K562 (cell line): ENCODE measurements at regions not wholly inside any gene's neighbourhood (a gene's known extent, or its start where the extent isn't known, plus 50 kb on each side); places are given as distances from the start of the nearest gene placed in this dataset.

Source experiments
- ATAC-seq: fragments of 200-7000 bp; cut with Tn5 transposase; 3 replicates; pipeline ENCODE4 v1.9.1; 2020; ENCODE audit warnings: moderate library complexity
- BruUV-seq: library from RNA; stranded (reverse); fragments of 400-500 nt; replicated peaks from 2 replicates; lab custom pipeline; 2021; lab: Mats Ljungman, UMichigan
- CTCF ChIA-PET: fragments of 300-600 bp; formaldehyde crosslinking; extraction: SDS; loops from one replicate; lab custom pipeline; 2021; ENCODE audit warnings: low intra/inter-chr PET ratio; lab: Yijun Ruan, JAX
- POLR2A ChIA-PET: fragments of 300-600, 350-650 bp; sonication (Branson Sonifier 250); formaldehyde crosslinking; extraction: SDS; loops from one replicate; lab custom pipeline; 2021; ENCODE audit warnings: antibody characterized with exemption, inconsistent platforms; lab: Yijun Ruan, JAX
- DNase-seq, 4 experiments: peaks; one replicate each; pipeline versions ENCODE4 v3.0.0 to v3.0.0-alpha.2; 2011 to 2018; ENCODE audit warnings: low spot score in 3 of 4, mixed read lengths in 3 of 4; ENCODE audit errors: extremely low read depth in 1 of 4
- FAIRE-seq: peaks from 2 replicates; lab custom pipeline; 2011; peaks lifted over from hg19 to GRCh38; lab: Jason Lieb, UNC
- H2AFZ ChIP-seq: 2 replicates; pipeline ENCODE4 v1.6.0; 2011; ENCODE audit warnings: low read depth, low read length, control low read depth, inconsistent platforms
- H3K27ac ChIP-seq: fragments of 200-600 bp; 3 replicates; pipeline ENCODE4 v1.8.0; 2011; ENCODE audit warnings: low read depth, mild to moderate bottlenecking, control low read depth, inconsistent platforms, low read length, moderate library complexity, mixed read lengths; ENCODE audit errors: extremely low read depth
- H3K27me3 ChIP-seq, 2 experiments: fragments of 300-600 bp in 1 of 2; 2 replicates in 1 of 2; 3 replicates in 1 of 2; pipeline versions ENCODE4 v1.6.0 to v1.8.0; 2011; ENCODE audit warnings: inconsistent platforms in 2 of 2, low read length in 2 of 2, mild to moderate bottlenecking in 1 of 2, mixed read lengths in 1 of 2, moderate library complexity in 1 of 2; ENCODE audit not compliant: control insufficient read depth in 2 of 2, insufficient read depth in 2 of 2
- H3K36me3 ChIP-seq: fragments of 300-600 bp; 3 replicates; pipeline ENCODE4 v1.8.0; 2011; ENCODE audit warnings: mild to moderate bottlenecking, low read length, inconsistent platforms; ENCODE audit not compliant: control insufficient read depth, insufficient read depth
- H3K4me1 ChIP-seq, 2 experiments: fragments of 200-600 bp in 1 of 2; replicated peaks in 1 of 2; 2 replicates in 1 of 2; 3 replicates in 1 of 2; pipeline versions ENCODE4 v1.5.1 to v1.8.0; 2011; ENCODE audit warnings: inconsistent platforms in 2 of 2, low read length in 2 of 2, mild to moderate bottlenecking in 1 of 2, mixed read lengths in 1 of 2, moderate library complexity in 1 of 2; ENCODE audit not compliant: control insufficient read depth in 2 of 2, insufficient read depth in 2 of 2
- H3K4me2 ChIP-seq: 2 replicates; pipeline ENCODE4 v1.6.1; 2011; ENCODE audit warnings: low read length, control low read depth, inconsistent platforms, mixed read lengths; ENCODE audit not compliant: insufficient read depth
- H3K4me3 ChIP-seq: fragments of 200-600 bp; sonication (generic), shearing (Covaris generic); 2 replicates; pipeline ENCODE4 v1.5.1; 2016; ENCODE audit warnings: control low read depth, inconsistent platforms
- H3K79me2 ChIP-seq: fragments of 200-600 bp; 3 replicates; pipeline ENCODE4 v1.8.0; 2011; ENCODE audit warnings: low read length, inconsistent platforms; ENCODE audit not compliant: control insufficient read depth, insufficient read depth
- H3K9ac ChIP-seq, 2 experiments: 2 replicates each; pipeline versions ENCODE4 v1.6.0 to v1.6.1; 2011; ENCODE audit warnings: low read depth in 2 of 2, low read length in 2 of 2, control low read depth in 1 of 2, inconsistent platforms in 1 of 2, mild to moderate bottlenecking in 1 of 2, mixed read lengths in 1 of 2; ENCODE audit not compliant: insufficient read depth in 1 of 2
- H3K9me1 ChIP-seq: one replicate; pipeline ENCODE4 v1.6.0; 2011; ENCODE audit warnings: inconsistent platforms, mild to moderate bottlenecking, low read length, moderate library complexity; ENCODE audit not compliant: control insufficient read depth, insufficient read depth
- H3K9me3 ChIP-seq: replicated peaks from 2 replicates; pipeline ENCODE4 v1.5.1; 2011; ENCODE audit warnings: low read depth, low read length, inconsistent platforms; ENCODE audit not compliant: control insufficient read depth, insufficient read depth
- H4K20me1 ChIP-seq: replicated peaks from 2 replicates; pipeline ENCODE4 v1.6.1; 2011; ENCODE audit warnings: low read length, inconsistent platforms, mixed read lengths; ENCODE audit not compliant: control insufficient read depth, insufficient read depth
- CBX2 ChIP-seq: fragments of 200-600 bp; sonication (generic); IDR thresholded peaks from one replicate; pipeline ENCODE4 v1.6.1; 2012; ENCODE audit warnings: mild to moderate bottlenecking, low read length, inconsistent platforms; ENCODE audit not compliant: insufficient read depth, poor library complexity, severe bottlenecking
- CREBBP ChIP-seq: IDR thresholded peaks from one replicate; pipeline ENCODE4 v1.6.1; 2012; ENCODE audit warnings: low read depth, mild to moderate bottlenecking, control low read depth, inconsistent platforms, low read length
- ELF1 ChIP-seq: fragments of 200-800 bp; sonication (Bioruptor generic); IDR thresholded peaks from 2 replicates; pipeline ENCODE4 v1.6.1; 2016; ENCODE audit warnings: missing genetic modification characterization, missing compliant biosample characterization
- HDAC2 ChIP-seq: fragments of 450-650 bp; IDR thresholded peaks from 2 replicates; pipeline ENCODE4 v1.6.1; 2016; ENCODE audit warnings: mild to moderate bottlenecking
- JUN ChIP-seq, 2 experiments: sonication (generic) in 1 of 2; formaldehyde crosslinking in 1 of 2; IDR thresholded peaks; 2 replicates each; pipeline versions ENCODE4 v1.6.1 to v1.8.0; 2012 to 2022; ENCODE audit warnings: borderline replicate concordance in 2 of 2, mild to moderate bottlenecking in 2 of 2, improper control_type of control experiment in 1 of 2, low read depth in 1 of 2, low read length in 1 of 2, missing genetic modification reagents in 1 of 2
- JUNB ChIP-seq: fragments of 450-650 bp; formaldehyde crosslinking; conservative IDR thresholded peaks from 2 replicates; pipeline ENCODE4 v1.4.0; 2020; ENCODE audit warnings: mild to moderate bottlenecking
- MITF ChIP-seq: IDR thresholded peaks from 2 replicates; pipeline ENCODE4 v1.6.1; 2014; ENCODE audit warnings: antibody characterized with exemption
- MYBL2 ChIP-seq, 2 experiments: fragments of 450-650 bp in 1 of 2; sonication (generic) in 1 of 2; formaldehyde crosslinking in 1 of 2; IDR thresholded peaks; 2 replicates each; pipeline versions ENCODE4 v1.6.1 to v1.8.1; 2017 to 2022; ENCODE audit warnings: borderline replicate concordance in 1 of 2, inconsistent platforms in 1 of 2, low read depth in 1 of 2, mild to moderate bottlenecking in 1 of 2, missing genetic modification reagents in 1 of 2, moderate library complexity in 1 of 2
- NUFIP1 ChIP-seq: fragments of 450-650 bp; IDR thresholded peaks from 2 replicates; pipeline ENCODE4 v1.6.1; 2018; ENCODE audit not compliant: partially characterized antibody
- TCF3 ChIP-seq: sonication (generic); formaldehyde crosslinking; IDR thresholded peaks from 2 replicates; pipeline ENCODE4 v1.4.0; 2020; ENCODE audit warnings: mild to moderate bottlenecking, missing genetic modification reagents
- ZNF165 ChIP-seq: fragments of 250-450 bp; sonication (Bioruptor Pico); IDR thresholded peaks from 2 replicates; pipeline ENCODE4 v1.4.0; 2020; ENCODE audit warnings: borderline replicate concordance
- ZNF354B ChIP-seq: fragments of 250-450 bp; sonication (Bioruptor Pico); IDR thresholded peaks from 2 replicates; pipeline ENCODE4 v1.4.0; 2020
- ZNF592 ChIP-seq: fragments of 450-650 bp; IDR thresholded peaks from 2 replicates; pipeline ENCODE4 v1.6.1; 2017; ENCODE audit warnings: antibody characterized with exemption, mild to moderate bottlenecking
- WGBS: fragments of 100-300 bp; shearing (Covaris generic); methylation state at CpG from one replicate; pipeline ENCODE4 v1.1.6; 2016; ENCODE audit warnings: low coverage, mixed read lengths; ENCODE audit not compliant: insufficient coverage; ENCODE audit errors: missing lambda C conversion rate; 5-methylcytosine and 5-hydroxymethylcytosine counted together
- in situ Hi-C: fragments of 300-500 bp; cut with MboI; formaldehyde crosslinking; loops from 4 replicates; pipeline ENCODE4 v1.15.0; 2018; ENCODE audit warnings: inconsistent platforms, mixed read lengths
- intact Hi-C: fragments of 100-400 bp; cut with micrococcal nuclease; formaldehyde crosslinking; loops from 2 replicates; pipeline ENCODE4 v1.14.2; 2022
- TF ChIP-seq, protein P1 (sequence below): fragments of 250-450 bp; sonication (Bioruptor Pico); IDR thresholded peaks from 2 replicates; pipeline ENCODE4 v1.8.0; 2021; ENCODE audit warnings: moderate library complexity, mild to moderate bottlenecking, inconsistent platforms
- TF ChIP-seq, protein P2 (sequence below): fragments of 200-400 bp; formaldehyde crosslinking; IDR thresholded peaks from 2 replicates; pipeline ENCODE4 v1.6.1; 2017; ENCODE audit warnings: mild to moderate bottlenecking, low read depth, low read length, moderate library complexity

DNA sequence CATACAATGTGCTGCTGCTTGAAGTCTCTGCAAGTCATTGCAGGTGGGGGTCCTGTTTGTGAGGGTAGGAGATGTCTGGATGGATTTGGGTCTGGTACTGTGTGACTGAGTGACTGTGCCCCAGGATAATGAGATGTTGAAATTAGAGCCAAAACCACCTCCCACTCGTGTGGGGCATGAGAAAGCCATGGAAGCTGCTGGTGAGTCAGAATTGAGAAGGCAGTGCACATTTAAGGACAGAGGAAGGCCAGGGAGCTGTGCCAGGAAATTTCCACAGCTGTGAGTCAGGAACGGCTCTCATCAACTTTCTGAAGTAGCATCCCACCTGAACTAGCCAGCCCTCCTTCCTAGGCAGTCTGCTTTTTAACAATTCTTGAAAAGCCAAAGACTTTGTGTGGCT, 229.8 kb downstream of the DRD1 start:
- FAIRE-seq (no peak), DNase-seq (no peak), ATAC-seq (no peak)
- Histone ChIP-seq H3K36me3 (no peaks in the 10 kb centered on the region), H3K27ac (no peak overlapping the region), H3K27me3 (peaks cover 2 to 32% of the 10 kb centered on the region in 2 experiments; a peak in 3 of 5 replicates), H3K9me3 (no peaks in the 10 kb centered on the region), H3K4me2 (no peak overlapping the region), H3K4me3 (no peak overlapping the region), H3K9ac (no peak overlapping the region), H3K4me1 (no peaks in the 10 kb centered on the region), H4K20me1 (no peaks in the 10 kb centered on the region), H3K79me2 (no peaks in the 10 kb centered on the region), H3K9me1 (no peaks in the 10 kb centered on the region), H2AFZ (no peak overlapping the region)
- intact Hi-C loops: no loop called here
- ChIA-PET POLR2A (interaction anchor here (0.7 kb wide), 1 partner anchor 313 kb away, joined by 3 read pairs; no protein-coding TSS in a partner anchor), CTCF (no interaction called here)
- 0% methylated on average over 2 of the region's 2 CpGs for WGBS
- no TSS peak for BruUV-seq
- in situ Hi-C loops: no loop called here
- no peak for TF ChIP-seq MITF
- no peak for TF ChIP-seq TCF3 (CRISPR knock-in tag)
- TF ChIP-seq MYBL2 (IDR thresholded peaks at IDR 0.05; ENCODE audit: low read depth): no peak
- no peak for TF ChIP-seq MYBL2 (CRISPR knock-in tag; IDR thresholded peaks at IDR 0.05; ENCODE audit: borderline replicate concordance)
- TF ChIP-seq NUFIP1: no peak
- no peak for TF ChIP-seq JUNB (CRISPR knock-in tag)
- TF ChIP-seq JUN (IDR thresholded peaks at IDR 0.05; ENCODE audit: borderline replicate concordance, low read depth, low read length): no peak
- TF ChIP-seq JUN (CRISPR knock-in tag; IDR thresholded peaks at IDR 0.05; ENCODE audit: borderline replicate concordance): no peak
- no peak for TF ChIP-seq CBX2
- TF ChIP-seq, protein P1, sequence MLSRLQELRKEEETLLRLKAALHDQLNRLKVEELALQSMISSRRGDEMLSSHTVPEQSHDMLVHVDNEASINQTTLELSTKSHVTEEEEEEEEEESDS (CRISPR knock-in tag): no peak
- no peak for TF ChIP-seq HDAC2
- no peak for TF ChIP-seq ELF1 (tag)
- no peak for TF ChIP-seq ZNF354B (CRISPR knock-in tag)
- TF ChIP-seq ZNF592: no peak
- no peak for TF ChIP-seq CREBBP
- TF ChIP-seq, protein P2, sequence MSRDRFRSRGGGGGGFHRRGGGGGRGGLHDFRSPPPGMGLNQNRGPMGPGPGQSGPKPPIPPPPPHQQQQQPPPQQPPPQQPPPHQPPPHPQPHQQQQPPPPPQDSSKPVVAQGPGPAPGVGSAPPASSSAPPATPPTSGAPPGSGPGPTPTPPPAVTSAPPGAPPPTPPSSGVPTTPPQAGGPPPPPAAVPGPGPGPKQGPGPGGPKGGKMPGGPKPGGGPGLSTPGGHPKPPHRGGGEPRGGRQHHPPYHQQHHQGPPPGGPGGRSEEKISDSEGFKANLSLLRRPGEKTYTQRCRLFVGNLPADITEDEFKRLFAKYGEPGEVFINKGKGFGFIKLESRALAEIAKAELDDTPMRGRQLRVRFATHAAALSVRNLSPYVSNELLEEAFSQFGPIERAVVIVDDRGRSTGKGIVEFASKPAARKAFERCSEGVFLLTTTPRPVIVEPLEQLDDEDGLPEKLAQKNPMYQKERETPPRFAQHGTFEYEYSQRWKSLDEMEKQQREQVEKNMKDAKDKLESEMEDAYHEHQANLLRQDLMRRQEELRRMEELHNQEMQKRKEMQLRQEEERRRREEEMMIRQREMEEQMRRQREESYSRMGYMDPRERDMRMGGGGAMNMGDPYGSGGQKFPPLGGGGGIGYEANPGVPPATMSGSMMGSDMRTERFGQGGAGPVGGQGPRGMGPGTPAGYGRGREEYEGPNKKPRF: no peak
- TF ChIP-seq ZNF165 (CRISPR knock-in tag): no peak
